Stomach (tissue), 8 donors: ENCODE measurements at regions not wholly inside any gene's neighbourhood (a gene's known extent, or its start where the extent isn't known, plus 50 kb on each side); places are given as distances from the start of the nearest gene placed in this dataset.

ENCODE experiments used
- DNase-seq, 2 donors: peaks; one replicate each; pipeline versions ENCODE4 v3.0.0 to v3.0.0-alpha.2; 2013 to 2019
- H3K27ac ChIP-seq, 5 donors: fragments of 200-600 bp in 4 of 5; sonication (generic) in 4 of 5; one replicate each; pipeline ENCODE4 v1.5.1; 2013 to 2019; ENCODE audit warnings: mild to moderate bottlenecking in 1 of 5, moderate library complexity in 1 of 5
- H3K27me3 ChIP-seq, 3 donors: fragments of 200-600 bp; sonication (generic); one replicate each; pipeline ENCODE4 v1.5.1; 2017 to 2019; ENCODE audit warnings: mixed run types in 1 of 3
- H3K36me3 ChIP-seq, 4 donors: fragments of 200-600 bp; sonication (generic); 1 replicate in 3 of 4; 2 replicates in 1 of 4; pipeline ENCODE4 v1.5.1; 2016 to 2019
- H3K4me1 ChIP-seq, 4 donors: fragments of 200-600 bp; sonication (generic); one replicate each; pipeline ENCODE4 v1.5.1; 2016 to 2019
- H3K4me3 ChIP-seq, 4 donors: fragments of 200-600 bp; sonication (generic) in 3 of 4; one replicate each; pipeline ENCODE4 v1.5.1; 2016 to 2019; ENCODE audit warnings: mild to moderate bottlenecking in 1 of 4
- H3K9me3 ChIP-seq, 4 donors: fragments of 200-600 bp; sonication (generic); one replicate each; pipeline ENCODE4 v1.5.1; 2016 to 2019
- CTCF ChIP-seq, 7 experiments: fragments of 450-650 bp in 4 of 7; fragments of 200-600 bp in 3 of 7; sonication (generic) in 3 of 7; IDR thresholded peaks; one replicate each; pipeline ENCODE4 v1.5.1; 2016 to 2019; ENCODE audit warnings: antibody characterized with exemption in 7 of 7, control low read depth in 2 of 7, mild to moderate bottlenecking in 1 of 7
- EP300 ChIP-seq: sonication (generic); formaldehyde crosslinking; IDR thresholded peaks from one replicate; pipeline ENCODE4 v1.6.1; 2017; ENCODE audit warnings: antibody characterized with exemption
- POLR2A ChIP-seq, 4 donors: fragments of 450-650 bp; IDR thresholded peaks; one replicate each; pipeline ENCODE4 v1.6.1; 2016; ENCODE audit warnings: antibody characterized with exemption in 4 of 4, control low read depth in 2 of 4, mild to moderate bottlenecking in 1 of 4, moderate library complexity in 1 of 4
- POLR2AphosphoS5 ChIP-seq, 3 donors: sonication (generic); formaldehyde crosslinking; IDR thresholded peaks; one replicate each; pipeline ENCODE4 v1.6.1; 2016; ENCODE audit warnings: antibody characterized with exemption in 3 of 3
- WGBS, 5 donors: extraction: QIAGEN DNeasy Blood & Tissue Kit in 3 of 5; methylation state at CpG; one replicate each; pipeline versions ENCODE4 v1.1.5 to v1.1.7; 2013 to 2018; 5-methylcytosine and 5-hydroxymethylcytosine counted together
- intact Hi-C: fragments of 100-400 bp; cut with DNase I; formaldehyde crosslinking; loops from one replicate; pipeline ENCODE4 v1.15.1; 2023; ENCODE audit warnings: low total_unique reads
- donor health status: healthy with polysubstance abuse.
- donor health status: Bipolar disorder and iron deficiency.
- donor health status: healthy.

- Histone ChIP-seq H3K4me1 (no peaks in the 10 kb centered on the region), H3K36me3 (no peaks in the 10 kb centered on the region), H3K4me3 (no peak overlapping the region), H3K9me3 (peaks cover 0 to 9% (median 0%) of the 10 kb centered on the region in 4 donors), H3K27me3 (peaks cover 0 to 32% (median 0%) of the 10 kb centered on the region in 3 donors), H3K27ac (no peak overlapping the region)
- WGBS, 5 donors = 77 to 83% (median 80%) methylated on average over 8 of the region's 8 CpGs
- TF ChIP-seq CTCF (IDR thresholded peaks at IDR 0.05) (no peak), EP300 (no peak), POLR2A (IDR thresholded peaks at IDR 0.05) (no peak), POLR2AphosphoS5 (IDR thresholded peaks at IDR 0.05) (no peak)
- intact Hi-C loops = no loop called here
- no peak for DNase-seq
Measured at GRCh38 chr19:32255536-32256295, 89.7 kb upstream of the ZNF507 start.

- H3K4me1 ChIP-seq = no peaks in the 10 kb centered on the region
- 73 to 82% (median 79%) methylated on average over 14 to 15 of the region's 15 CpGs for WGBS, 5 donors
- no peak overlapping the region for H3K4me3 ChIP-seq
- DNase-seq = no peak
- TF ChIP-seq CTCF (IDR thresholded peaks at IDR 0.05) = no peak
- TF ChIP-seq POLR2AphosphoS5 (IDR thresholded peaks at IDR 0.05) = no peak
- TF ChIP-seq EP300 = no peak
- TF ChIP-seq POLR2A (IDR thresholded peaks at IDR 0.05) = no peak
- H3K36me3 ChIP-seq = no peaks in the 10 kb centered on the region
- no peak overlapping the region for H3K27ac ChIP-seq
- H3K27me3 ChIP-seq = peaks cover 0 to 30% (median 0%) of the 10 kb centered on the region in 3 donors
- H3K9me3 ChIP-seq = peaks cover 0 to 9% (median 0%) of the 10 kb centered on the region in 4 donors
- intact Hi-C loops = no loop called here
Measured at GRCh38 chr19:32256341-32256975, 89.0 kb upstream of the ZNF507 start.

- intact Hi-C loops = no loop called here
- DNase-seq = no peak
- Histone ChIP-seq H3K9me3 (peaks cover 0 to 9% (median 0%) of the 10 kb centered on the region in 4 donors), H3K4me3 (no peak overlapping the region), H3K4me1 (no peaks in the 10 kb centered on the region), H3K36me3 (no peaks in the 10 kb centered on the region), H3K27me3 (peaks cover 0 to 30% (median 0%) of the 10 kb centered on the region in 3 donors), H3K27ac (no peak overlapping the region)
- no peak for TF ChIP-seq CTCF (IDR thresholded peaks at IDR 0.05)
- no peak for TF ChIP-seq POLR2A (IDR thresholded peaks at IDR 0.05)
- TF ChIP-seq EP300 = no peak
- WGBS, 5 donors = 75 to 84% (median 80%) methylated on average over 12 of the region's 12 CpGs
Measured at GRCh38 chr19:32257326-32258073, 87.9 kb upstream of the ZNF507 start.

GRCh38 chr19:32258167-32258566 lies 87.2 kb upstream of the ZNF507 start:
- peaks cover 0 to 30% (median 0%) of the 10 kb centered on the region in 3 donors for H3K27me3 ChIP-seq
- H3K27ac ChIP-seq = no peak overlapping the region
- intact Hi-C loops = no loop called here
- 73 to 86% (median 84%) methylated on average over 2 of the region's 2 CpGs for WGBS, 5 donors
- TF ChIP-seq POLR2A (IDR thresholded peaks at IDR 0.05) = no peak
- no peak for TF ChIP-seq CTCF (IDR thresholded peaks at IDR 0.05)
- no peak for TF ChIP-seq POLR2AphosphoS5 (IDR thresholded peaks at IDR 0.05)
- TF ChIP-seq EP300 = no peak
- H3K9me3 ChIP-seq = peaks cover 0 to 9% (median 0%) of the 10 kb centered on the region in 4 donors
- no peak for DNase-seq
- no peak overlapping the region for H3K4me3 ChIP-seq
- H3K4me1 ChIP-seq = no peaks in the 10 kb centered on the region
- no peaks in the 10 kb centered on the region for H3K36me3 ChIP-seq
